ENCODE measurements at regions not wholly inside any gene's neighbourhood (a gene's known extent, or its start where the extent isn't known, plus 50 kb on each side); places are given as distances from the start of the nearest gene placed in this dataset.

GRCh38 chr3:66140106-66140505, 80.7 kb upstream of the SLC25A26 start:
- DNase-seq (ENCODE audit: low read depth, low spot score) (no peak), FAIRE-seq (no peak)
- H3K9me1 ChIP-seq (replicated peaks; ENCODE audit: control insufficient read depth, extremely low read depth, insufficient read depth, low read length): no peaks in the 10 kb centered on the region
- TF ChIP-seq EZH2 (IDR thresholded peaks at IDR 0.05; ENCODE audit: borderline replicate concordance, low read depth, low read length, severe bottlenecking) (no peak), GATA2 (IDR thresholded peaks at IDR 0.05; ENCODE audit: insufficient read depth, insufficient read length, low read depth, low read length) (no peak), MYC (IDR thresholded peaks at IDR 0.05; ENCODE audit: low read depth, low read length) (no peak), POLR2A (IDR thresholded peaks at IDR 0.05; ENCODE audit: low read depth, low read length) (no peak), FOS (IDR thresholded peaks at IDR 0.05; ENCODE audit: borderline replicate concordance, insufficient read depth, low read length) (no peak), JUN (IDR thresholded peaks at IDR 0.05; ENCODE audit: borderline replicate concordance, insufficient read depth, insufficient read length, low read depth) (no peak), CTCF (IDR thresholded peaks at IDR 0.05; ENCODE audit: extremely low read depth in 1 of 2, insufficient read depth in 1 of 2, low read depth in 1 of 2, low read length in 2 of 2) (no peak), MAX (IDR thresholded peaks at IDR 0.05; ENCODE audit: insufficient read depth, insufficient read length) (no peak), POLR2AphosphoS5 (IDR thresholded peaks at IDR 0.05; ENCODE audit: insufficient read depth, low read depth, low read length) (no peak)
- H3K27ac ChIP-seq (ENCODE audit: insufficient read depth, low read depth, low read length): no peak overlapping the region
- ChIA-PET CTCF (interaction anchor here (1.0 to 1.3 kb wide), 2 partner anchors 11 to 14 kb away, joined by 3 read pairs; no protein-coding TSS in a partner anchor), POLR2A (no interaction called here)
- H3K4me3 ChIP-seq (replicated peaks in 1 of 3; ENCODE audit: insufficient read depth in 1 of 3, low read depth in 1 of 3, low read length in 3 of 3): no peak overlapping the region
- H3K9me3 ChIP-seq (replicated peaks; ENCODE audit: control insufficient read depth, insufficient read depth, low read length): no peaks in the 10 kb centered on the region
- no peak overlapping the region for H3K9ac ChIP-seq (replicated peaks; ENCODE audit: extremely low read depth, insufficient read depth, low read length)
- no peak overlapping the region for H2AFZ ChIP-seq (ENCODE audit: low read depth, low read length)
- BruUV-seq (replicated peaks): no TSS peak
- no peaks in the 10 kb centered on the region for H3K79me2 ChIP-seq (ENCODE audit: control insufficient read depth, insufficient read depth, low read length)
- H3K4me2 ChIP-seq (ENCODE audit: insufficient read depth, low read length): no peak overlapping the region
- no peaks in the 10 kb centered on the region for H3K36me3 ChIP-seq (ENCODE audit: control insufficient read depth in 2 of 2, extremely low read depth in 1 of 2, insufficient read depth in 2 of 2, low read length in 2 of 2)
- dilution Hi-C loops (cut with MboI; ENCODE audit: extremely low pct_ligation_motif_present, low sequenced_read_pairs): no loop called here
- no peaks in the 10 kb centered on the region for H3K4me1 ChIP-seq (ENCODE audit: control insufficient read depth, extremely low read depth, insufficient read depth, low read length)
- H4K20me1 ChIP-seq (replicated peaks; ENCODE audit: control insufficient read depth, extremely low read depth, insufficient read depth, low read length): no peaks in the 10 kb centered on the region
- H3K27me3 ChIP-seq (ENCODE audit: control insufficient read depth in 2 of 2, insufficient read depth in 2 of 2, low read length in 2 of 2): peaks cover 3 to 4% of the 10 kb centered on the region in 2 experiments
- intact Hi-C loops (cut with micrococcal nuclease): no loop called here
